ENCODE measurements at regions not wholly inside any gene's neighbourhood (a gene's known extent, or its start where the extent isn't known, plus 50 kb on each side); places are given as distances from the start of the nearest gene placed in this dataset.
A peak's percentile ranks its signal among the peaks of the same experiment; 100 is the strongest.

- ChIA-PET CTCF (no interaction called here), POLR2A (no interaction called here)
- TF ChIP-seq TARDBP (IDR thresholded peaks at IDR 0.05) (no peak), PKNOX1 (IDR thresholded peaks at IDR 0.05) (no peak), ARNT (IDR thresholded peaks at IDR 0.05) (no peak), L3MBTL2 (conservative IDR thresholded peaks at IDR 0.05) (no peak), ELF4 (IDR thresholded peaks at IDR 0.05) (no peak), HDGF (IDR thresholded peaks at IDR 0.05; ENCODE audit: borderline replicate concordance) (no peak), FOXM1 (IDR thresholded peaks at IDR 0.05; ENCODE audit: borderline replicate concordance) (no peak), CTBP1 (IDR thresholded peaks at IDR 0.05; ENCODE audit: borderline replicate concordance) (no peak)
- DNase-seq (ENCODE audit: extremely low spot score) = no peak
These were observed 299.9 kb upstream of the SFRP2 start for GRCh38 chr4:154088741-154089140.

GRCh38 chr4:154086247-154086646 is 297.4 kb upstream of the SFRP2 start:
- CTCF ChIA-PET = no interaction called here
- no peak for TF ChIP-seq SUZ12 (IDR thresholded peaks at IDR 0.05)
- no peak for TF ChIP-seq FOXK2 (IDR thresholded peaks at IDR 0.05)
- no peak for TF ChIP-seq LEF1 (IDR thresholded peaks at IDR 0.05; ENCODE audit: borderline replicate concordance)
- TF ChIP-seq HDGF (IDR thresholded peaks at IDR 0.05; ENCODE audit: borderline replicate concordance) = no peak
- TF ChIP-seq BHLHE40 (IDR thresholded peaks at IDR 0.05; ENCODE audit: borderline replicate concordance) = no peak
- no peak for TF ChIP-seq NFRKB (IDR thresholded peaks at IDR 0.05)
- TF ChIP-seq SP1 (IDR thresholded peaks at IDR 0.05) = no peak
- no peak for TF ChIP-seq L3MBTL2 (conservative IDR thresholded peaks at IDR 0.05)
- no peak for TF ChIP-seq ELF4 (IDR thresholded peaks at IDR 0.05)
- no peak for TF ChIP-seq CTBP1 (IDR thresholded peaks at IDR 0.05; ENCODE audit: borderline replicate concordance)
- no peak for TF ChIP-seq ARNT (IDR thresholded peaks at IDR 0.05)
- TF ChIP-seq TARDBP (IDR thresholded peaks at IDR 0.05) = no peak
- DNase-seq (ENCODE audit: extremely low spot score) = no peak
- POLR2A ChIA-PET = no interaction called here

GRCh38 chr4:154084864-154085263 is 296.0 kb upstream of the SFRP2 start:
- ChIA-PET CTCF (no interaction called here), POLR2A (no interaction called here)
- DNase-seq (ENCODE audit: extremely low spot score) = no peak
- no peak for TF ChIP-seq SP1 (IDR thresholded peaks at IDR 0.05)

- ChIA-PET POLR2A (no interaction called here), CTCF (interaction anchor here (0.6 to 1.1 kb wide), 4 partner anchors 9 to 298 kb away, joined by 3 read pairs; no protein-coding TSS in a partner anchor)
- peak; percentile 42 for DNase-seq (ENCODE audit: extremely low spot score)
- no peak for TF ChIP-seq FOXA1 (IDR thresholded peaks at IDR 0.05)
- TF ChIP-seq ZNF384 (IDR thresholded peaks at IDR 0.05) = no peak
- TF ChIP-seq TARDBP (IDR thresholded peaks at IDR 0.05) = no peak
- TF ChIP-seq SUZ12 (IDR thresholded peaks at IDR 0.05) = no peak
These were observed 294.1 kb upstream of the SFRP2 start for GRCh38 chr4:154082760-154083535.

- TF ChIP-seq BHLHE40 (IDR thresholded peaks at IDR 0.05; ENCODE audit: borderline replicate concordance) = no peak
- TF ChIP-seq HDGF (IDR thresholded peaks at IDR 0.05; ENCODE audit: borderline replicate concordance) = no peak
- no peak for TF ChIP-seq LEF1 (IDR thresholded peaks at IDR 0.05; ENCODE audit: borderline replicate concordance)
- no peak for TF ChIP-seq PKNOX1 (IDR thresholded peaks at IDR 0.05)
- TF ChIP-seq FOXA1 (IDR thresholded peaks at IDR 0.05) = no peak
- ChIA-PET CTCF (no interaction called here), POLR2A (no interaction called here)
- DNase-seq (ENCODE audit: extremely low spot score) = no peak
These were observed 292.5 kb upstream of the SFRP2 start for GRCh38 chr4:154081391-154081790.

GRCh38 chr4:154078504-154079350 is 289.8 kb upstream of the SFRP2 start:
- TF ChIP-seq FOXK2 (IDR thresholded peaks at IDR 0.05) = no peak
- no peak for TF ChIP-seq SP1 (IDR thresholded peaks at IDR 0.05)
- TF ChIP-seq FOXA1 (IDR thresholded peaks at IDR 0.05) = no peak
- TF ChIP-seq NFRKB (IDR thresholded peaks at IDR 0.05) = no peak
- no peak for TF ChIP-seq ARNT (IDR thresholded peaks at IDR 0.05)
- no peak for TF ChIP-seq CTBP1 (IDR thresholded peaks at IDR 0.05; ENCODE audit: borderline replicate concordance)
- no peak for TF ChIP-seq BHLHE40 (IDR thresholded peaks at IDR 0.05; ENCODE audit: borderline replicate concordance)
- TF ChIP-seq ELF4 (IDR thresholded peaks at IDR 0.05) = no peak
- no peak for TF ChIP-seq TARDBP (IDR thresholded peaks at IDR 0.05)
- TF ChIP-seq LEF1 (IDR thresholded peaks at IDR 0.05; ENCODE audit: borderline replicate concordance) = no peak
- no peak for TF ChIP-seq HDGF (IDR thresholded peaks at IDR 0.05; ENCODE audit: borderline replicate concordance)
- TF ChIP-seq SUZ12 (IDR thresholded peaks at IDR 0.05) = no peak
- TF ChIP-seq PKNOX1 (IDR thresholded peaks at IDR 0.05) = no peak
- no peak for TF ChIP-seq L3MBTL2 (conservative IDR thresholded peaks at IDR 0.05)
- ChIA-PET POLR2A (no interaction called here), CTCF (no interaction called here)
- DNase-seq (ENCODE audit: extremely low spot score) = no peak
